Breast epithelium (tissue), 4 donors: ENCODE measurements at regions not wholly inside any gene's neighbourhood (a gene's known extent, or its start where the extent isn't known, plus 50 kb on each side); places are given as distances from the start of the nearest gene placed in this dataset.

ENCODE experiments used
- DNase-seq, 2 donors: peaks; one replicate each; pipeline ENCODE4 v3.0.0-alpha.2; 2019; ENCODE audit warnings: low spot score in 2 of 2
- H3K27ac ChIP-seq, 2 donors: fragments of 200-600 bp; sonication (generic) in 1 of 2; one replicate each; pipeline ENCODE4 v1.5.1; 2016 to 2019; ENCODE audit warnings: mild to moderate bottlenecking in 1 of 2
- H3K27me3 ChIP-seq, 2 donors: fragments of 200-600 bp; sonication (generic) in 1 of 2; one replicate each; pipeline versions ENCODE4 v1.5.1 to v1.6.0; 2017 to 2019; ENCODE audit warnings: control low read depth in 1 of 2, mild to moderate bottlenecking in 1 of 2
- H3K36me3 ChIP-seq: fragments of 200-600 bp; one replicate; pipeline ENCODE4 v1.5.1; 2019
- H3K4me1 ChIP-seq, 2 donors: fragments of 200-600 bp; sonication (generic); one replicate each; pipeline ENCODE4 v1.5.1; 2016 to 2019; ENCODE audit warnings: control low read depth in 1 of 2
- H3K4me3 ChIP-seq, 3 donors: fragments of 200-600 bp; sonication (generic); 1 replicate in 2 of 3; 2 replicates in 1 of 3; pipeline ENCODE4 v1.5.1; 2016 to 2019; ENCODE audit warnings: mild to moderate bottlenecking in 3 of 3, moderate library complexity in 2 of 3
- H3K9me3 ChIP-seq, 2 donors: fragments of 200-600 bp; sonication (generic) in 1 of 2; one replicate each; pipeline ENCODE4 v1.5.1; 2016 to 2019; ENCODE audit warnings: control low read depth in 1 of 2
- POLR2A ChIP-seq: fragments of 450-650 bp; IDR thresholded peaks from one replicate; pipeline ENCODE4 v1.6.1; 2016; ENCODE audit warnings: antibody characterized with exemption, mild to moderate bottlenecking, moderate library complexity
- POLR2AphosphoS5 ChIP-seq, 3 donors: sonication (generic); formaldehyde crosslinking; IDR thresholded peaks; one replicate each; pipeline ENCODE4 v1.6.1; 2017; ENCODE audit warnings: antibody characterized with exemption in 3 of 3
- intact Hi-C: fragments of 100-400 bp; cut with DNase I; formaldehyde crosslinking; loops from one replicate; pipeline ENCODE4 v1.15.1; 2023; ENCODE audit warnings: low total_unique reads
- TF ChIP-seq, protein P1 (sequence below), 3 donors: fragments of 450-650 bp; IDR thresholded peaks; one replicate each; pipeline ENCODE4 v1.5.1; 2016 to 2017; ENCODE audit warnings: antibody characterized with exemption in 3 of 3, mild to moderate bottlenecking in 3 of 3, moderate library complexity in 3 of 3

DNA sequence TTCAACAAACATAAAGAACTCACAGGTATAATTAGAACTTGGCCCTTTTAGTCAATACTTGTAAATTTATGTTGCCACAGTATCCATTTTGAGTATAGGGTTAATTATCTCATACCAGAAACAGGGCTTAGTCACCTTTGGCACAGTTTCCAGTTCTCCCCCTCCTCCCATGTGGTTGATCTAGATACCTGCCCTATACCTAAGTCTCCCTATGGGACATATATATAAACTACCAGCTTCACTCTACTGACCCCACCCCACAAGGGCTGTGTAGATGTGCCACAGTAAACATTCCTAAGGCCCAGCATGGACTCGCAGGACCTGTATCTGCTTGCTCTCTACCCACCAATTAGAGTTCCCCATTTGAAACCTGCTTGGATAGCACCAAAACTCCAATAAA is 371.7 kb upstream of the RND3 start:
- H3K27me3 ChIP-seq = no peaks in the 10 kb centered on the region
- no peak for DNase-seq
- TF ChIP-seq POLR2A (no peak), POLR2AphosphoS5 (IDR thresholded peaks at IDR 0.05) (no peak)
- TF ChIP-seq, protein P1, sequence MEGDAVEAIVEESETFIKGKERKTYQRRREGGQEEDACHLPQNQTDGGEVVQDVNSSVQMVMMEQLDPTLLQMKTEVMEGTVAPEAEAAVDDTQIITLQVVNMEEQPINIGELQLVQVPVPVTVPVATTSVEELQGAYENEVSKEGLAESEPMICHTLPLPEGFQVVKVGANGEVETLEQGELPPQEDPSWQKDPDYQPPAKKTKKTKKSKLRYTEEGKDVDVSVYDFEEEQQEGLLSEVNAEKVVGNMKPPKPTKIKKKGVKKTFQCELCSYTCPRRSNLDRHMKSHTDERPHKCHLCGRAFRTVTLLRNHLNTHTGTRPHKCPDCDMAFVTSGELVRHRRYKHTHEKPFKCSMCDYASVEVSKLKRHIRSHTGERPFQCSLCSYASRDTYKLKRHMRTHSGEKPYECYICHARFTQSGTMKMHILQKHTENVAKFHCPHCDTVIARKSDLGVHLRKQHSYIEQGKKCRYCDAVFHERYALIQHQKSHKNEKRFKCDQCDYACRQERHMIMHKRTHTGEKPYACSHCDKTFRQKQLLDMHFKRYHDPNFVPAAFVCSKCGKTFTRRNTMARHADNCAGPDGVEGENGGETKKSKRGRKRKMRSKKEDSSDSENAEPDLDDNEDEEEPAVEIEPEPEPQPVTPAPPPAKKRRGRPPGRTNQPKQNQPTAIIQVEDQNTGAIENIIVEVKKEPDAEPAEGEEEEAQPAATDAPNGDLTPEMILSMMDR (IDR thresholded peaks at IDR 0.05) = no peak
- H3K27ac ChIP-seq = no peak overlapping the region
- intact Hi-C loops = no loop called here
- H3K4me1 ChIP-seq = no peaks in the 10 kb centered on the region
- no peaks in the 10 kb centered on the region for H3K9me3 ChIP-seq
- no peaks in the 10 kb centered on the region for H3K36me3 ChIP-seq
- H3K4me3 ChIP-seq = no peak overlapping the region

GRCh38 chr2:150858382-150858781 is 370.9 kb upstream of the RND3 start:
- Histone ChIP-seq H3K9me3 (no peaks in the 10 kb centered on the region), H3K4me3 (no peak overlapping the region), H3K4me1 (no peaks in the 10 kb centered on the region), H3K27me3 (no peaks in the 10 kb centered on the region), H3K27ac (no peak overlapping the region), H3K36me3 (no peaks in the 10 kb centered on the region)
- intact Hi-C loops = no loop called here
- TF ChIP-seq, protein P1 (IDR thresholded peaks at IDR 0.05) = no peak
- no peak for DNase-seq

- Histone ChIP-seq H3K4me3 (no peak overlapping the region), H3K36me3 (no peaks in the 10 kb centered on the region), H3K27ac (no peak overlapping the region), H3K4me1 (no peaks in the 10 kb centered on the region), H3K9me3 (no peaks in the 10 kb centered on the region), H3K27me3 (no peaks in the 10 kb centered on the region)
- TF ChIP-seq, protein P1 (IDR thresholded peaks at IDR 0.05) = no peak
- no peak for TF ChIP-seq POLR2AphosphoS5 (IDR thresholded peaks at IDR 0.05)
- TF ChIP-seq POLR2A = no peak
- intact Hi-C loops = no loop called here
- DNase-seq = no peak
These were observed 369.3 kb upstream of the RND3 start for GRCh38 chr2:150856596-150857281.

- H3K27me3 ChIP-seq = no peaks in the 10 kb centered on the region
- no peak for TF ChIP-seq POLR2A
- TF ChIP-seq, protein P1 (IDR thresholded peaks at IDR 0.05) = no peak
- no peak for TF ChIP-seq POLR2AphosphoS5 (IDR thresholded peaks at IDR 0.05)
- no peaks in the 10 kb centered on the region for H3K36me3 ChIP-seq
- no peak overlapping the region for H3K27ac ChIP-seq
- DNase-seq = no peak
- no peak overlapping the region for H3K4me3 ChIP-seq
- intact Hi-C loops = no loop called here
- no peaks in the 10 kb centered on the region for H3K4me1 ChIP-seq
- peaks cover 11 to 12% of the 10 kb centered on the region in 2 donors for H3K9me3 ChIP-seq
These were observed 365.8 kb upstream of the RND3 start for GRCh38 chr2:150853263-150853662.

DNA sequence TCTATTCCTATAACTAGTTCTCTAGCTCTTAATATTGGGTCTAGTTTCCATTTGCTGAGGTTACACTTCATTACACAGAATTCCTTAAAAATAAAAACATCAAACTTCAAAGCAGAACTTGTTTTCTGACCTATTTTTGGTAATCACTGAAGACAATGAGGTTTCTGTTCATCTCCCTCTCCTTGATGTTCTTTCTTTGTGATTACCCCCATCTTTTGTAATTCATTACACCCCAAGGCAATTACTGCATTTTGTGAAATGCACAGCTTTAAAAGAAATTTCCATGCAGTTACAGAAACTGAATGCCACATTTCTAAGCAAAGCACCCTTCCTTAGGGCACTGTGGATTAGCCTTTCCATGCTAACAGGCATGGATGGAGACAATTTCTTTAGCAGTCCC is 363.2 kb upstream of the RND3 start:
- no peaks in the 10 kb centered on the region for H3K36me3 ChIP-seq
- no peak overlapping the region for H3K4me3 ChIP-seq
- H3K4me1 ChIP-seq = no peaks in the 10 kb centered on the region
- intact Hi-C loops = no loop called here
- no peaks in the 10 kb centered on the region for H3K27me3 ChIP-seq
- TF ChIP-seq POLR2A (no peak), POLR2AphosphoS5 (IDR thresholded peaks at IDR 0.05) (no peak)
- TF ChIP-seq, protein P1 (IDR thresholded peaks at IDR 0.05) = no peak
- H3K9me3 ChIP-seq = peaks cover 11 to 12% of the 10 kb centered on the region in 2 donors
- no peak overlapping the region for H3K27ac ChIP-seq
- no peak for DNase-seq
